ENCODE measurements at regions not wholly inside any gene's neighbourhood (a gene's known extent, or its start where the extent isn't known, plus 50 kb on each side); places are given as distances from the start of the nearest gene placed in this dataset.
A peak's percentile ranks its signal among the peaks of the same experiment; 100 is the strongest.

- in situ Hi-C loops (cut with HindIII; ENCODE audit: low sequenced_read_pairs): no loop called here
- no peak overlapping the region for H3K4me3 ChIP-seq (ENCODE audit: low read depth, low read length)
- TF ChIP-seq, protein P1, sequence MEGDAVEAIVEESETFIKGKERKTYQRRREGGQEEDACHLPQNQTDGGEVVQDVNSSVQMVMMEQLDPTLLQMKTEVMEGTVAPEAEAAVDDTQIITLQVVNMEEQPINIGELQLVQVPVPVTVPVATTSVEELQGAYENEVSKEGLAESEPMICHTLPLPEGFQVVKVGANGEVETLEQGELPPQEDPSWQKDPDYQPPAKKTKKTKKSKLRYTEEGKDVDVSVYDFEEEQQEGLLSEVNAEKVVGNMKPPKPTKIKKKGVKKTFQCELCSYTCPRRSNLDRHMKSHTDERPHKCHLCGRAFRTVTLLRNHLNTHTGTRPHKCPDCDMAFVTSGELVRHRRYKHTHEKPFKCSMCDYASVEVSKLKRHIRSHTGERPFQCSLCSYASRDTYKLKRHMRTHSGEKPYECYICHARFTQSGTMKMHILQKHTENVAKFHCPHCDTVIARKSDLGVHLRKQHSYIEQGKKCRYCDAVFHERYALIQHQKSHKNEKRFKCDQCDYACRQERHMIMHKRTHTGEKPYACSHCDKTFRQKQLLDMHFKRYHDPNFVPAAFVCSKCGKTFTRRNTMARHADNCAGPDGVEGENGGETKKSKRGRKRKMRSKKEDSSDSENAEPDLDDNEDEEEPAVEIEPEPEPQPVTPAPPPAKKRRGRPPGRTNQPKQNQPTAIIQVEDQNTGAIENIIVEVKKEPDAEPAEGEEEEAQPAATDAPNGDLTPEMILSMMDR (IDR thresholded peaks at IDR 0.05; ENCODE audit: low read depth, low read length): no peak
- DNase-seq (ENCODE audit: low read depth, low spot score): no peak
Observed at GRCh38 chr9:107149756-107150155, 133.3 kb upstream of the RAD23B start.

GRCh38 chr9:107153336-107153735 is 129.7 kb upstream of the RAD23B start:
- H3K4me3 ChIP-seq (ENCODE audit: low read depth, low read length): no peak overlapping the region
- in situ Hi-C loops (cut with HindIII; ENCODE audit: low sequenced_read_pairs): no loop called here
- TF ChIP-seq, protein P1 (IDR thresholded peaks at IDR 0.05; ENCODE audit: low read depth, low read length): no peak
- DNase-seq (ENCODE audit: low read depth, low spot score): peak; percentile 23

- no peak for DNase-seq (ENCODE audit: low read depth, low spot score)
- no peak overlapping the region for H3K4me3 ChIP-seq (ENCODE audit: low read depth, low read length)
- in situ Hi-C loops (cut with HindIII; ENCODE audit: low sequenced_read_pairs): no loop called here
- TF ChIP-seq, protein P1 (IDR thresholded peaks at IDR 0.05; ENCODE audit: low read depth, low read length): no peak
Observed at GRCh38 chr9:107154291-107154690, 128.8 kb upstream of the RAD23B start.

GRCh38 chr9:107154766-107155165 is 128.3 kb upstream of the RAD23B start:
- in situ Hi-C loops (cut with HindIII; ENCODE audit: low sequenced_read_pairs): no loop called here
- no peak overlapping the region for H3K4me3 ChIP-seq (ENCODE audit: low read depth, low read length)
- TF ChIP-seq, protein P1 (IDR thresholded peaks at IDR 0.05; ENCODE audit: low read depth, low read length): no peak
- DNase-seq (ENCODE audit: low read depth, low spot score): no peak

GRCh38 chr9:107155244-107155817 is 127.7 kb upstream of the RAD23B start:
- no peak overlapping the region for H3K4me3 ChIP-seq (ENCODE audit: low read depth, low read length)
- no peak for DNase-seq (ENCODE audit: low read depth, low spot score)
- TF ChIP-seq, protein P1 (IDR thresholded peaks at IDR 0.05; ENCODE audit: low read depth, low read length): peak; percentile 19
- in situ Hi-C loops (cut with HindIII; ENCODE audit: low sequenced_read_pairs): no loop called here

DNA sequence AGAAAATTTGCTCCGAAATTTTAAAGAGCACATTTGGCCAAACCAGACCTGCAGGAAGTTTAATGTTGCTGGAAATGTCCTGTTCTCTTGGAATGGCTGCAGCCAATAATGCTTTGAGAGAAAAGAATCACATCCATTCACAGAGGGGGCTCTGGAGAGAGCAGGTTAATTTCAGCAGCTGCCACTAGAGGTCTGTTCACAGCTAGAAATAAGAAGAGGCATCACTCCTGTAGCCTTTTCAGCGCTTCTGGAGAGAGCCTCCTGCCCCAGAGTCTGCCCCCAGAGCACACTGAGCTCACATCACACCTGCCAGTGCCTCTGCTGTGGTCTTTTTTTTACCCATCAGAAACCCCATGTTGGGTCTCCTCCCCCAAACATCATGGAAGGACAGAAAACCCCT is 124.8 kb upstream of the RAD23B start:
- no peak overlapping the region for H3K4me3 ChIP-seq (ENCODE audit: low read depth, low read length)
- TF ChIP-seq, protein P1 (IDR thresholded peaks at IDR 0.05; ENCODE audit: low read depth, low read length): peak; percentile 65
- DNase-seq (ENCODE audit: low read depth, low spot score): peak; percentile 49
- in situ Hi-C loops (cut with HindIII; ENCODE audit: low sequenced_read_pairs): no loop called here
